ENCODE measurements at regions not wholly inside any gene's neighbourhood (a gene's known extent, or its start where the extent isn't known, plus 50 kb on each side); places are given as distances from the start of the nearest gene placed in this dataset.

GRCh38 chr22:34736081-34736480 is 329.9 kb upstream of the ISX start:
- TF ChIP-seq POLR2A (IDR thresholded peaks at IDR 0.05), result no peak
- TF ChIP-seq, protein P1, sequence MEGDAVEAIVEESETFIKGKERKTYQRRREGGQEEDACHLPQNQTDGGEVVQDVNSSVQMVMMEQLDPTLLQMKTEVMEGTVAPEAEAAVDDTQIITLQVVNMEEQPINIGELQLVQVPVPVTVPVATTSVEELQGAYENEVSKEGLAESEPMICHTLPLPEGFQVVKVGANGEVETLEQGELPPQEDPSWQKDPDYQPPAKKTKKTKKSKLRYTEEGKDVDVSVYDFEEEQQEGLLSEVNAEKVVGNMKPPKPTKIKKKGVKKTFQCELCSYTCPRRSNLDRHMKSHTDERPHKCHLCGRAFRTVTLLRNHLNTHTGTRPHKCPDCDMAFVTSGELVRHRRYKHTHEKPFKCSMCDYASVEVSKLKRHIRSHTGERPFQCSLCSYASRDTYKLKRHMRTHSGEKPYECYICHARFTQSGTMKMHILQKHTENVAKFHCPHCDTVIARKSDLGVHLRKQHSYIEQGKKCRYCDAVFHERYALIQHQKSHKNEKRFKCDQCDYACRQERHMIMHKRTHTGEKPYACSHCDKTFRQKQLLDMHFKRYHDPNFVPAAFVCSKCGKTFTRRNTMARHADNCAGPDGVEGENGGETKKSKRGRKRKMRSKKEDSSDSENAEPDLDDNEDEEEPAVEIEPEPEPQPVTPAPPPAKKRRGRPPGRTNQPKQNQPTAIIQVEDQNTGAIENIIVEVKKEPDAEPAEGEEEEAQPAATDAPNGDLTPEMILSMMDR (IDR thresholded peaks at IDR 0.05), result no peak
- no peak for TF ChIP-seq EP300 (IDR thresholded peaks at IDR 0.05)
- no peak for TF ChIP-seq POLR2AphosphoS5 (IDR thresholded peaks at IDR 0.05)
